GM19467 (cell line): ENCODE measurements at regions not wholly inside any gene's neighbourhood (a gene's known extent, or its start where the extent isn't known, plus 50 kb on each side); places are given as distances from the start of the nearest gene placed in this dataset.
A peak's percentile ranks its signal among the peaks of the same experiment; 100 is the strongest.

Experiments used
- ATAC-seq: cut with Tn5 transposase; IDR thresholded peaks from one replicate; pipeline ENCODE4 v1.9.1; 2021; ENCODE audit warnings: mild to moderate bottlenecking, moderate library complexity; ENCODE audit not compliant: unreplicated experiment

GRCh38 chr10:6305401-6306321 is 102.9 kb downstream of the PFKFB3 start:
- ATAC-seq, result no peak

GRCh38 chr10:6306917-6307316 is 104.2 kb downstream of the PFKFB3 start:
- ATAC-seq, result no peak

- no peak for ATAC-seq
Observed at GRCh38 chr10:6309816-6310215, 107.1 kb downstream of the PFKFB3 start.

- ATAC-seq, result no peak
Observed at GRCh38 chr10:6310977-6311376, 108.2 kb downstream of the PFKFB3 start.

- no peak for ATAC-seq
Observed at GRCh38 chr10:6311700-6312330, 109.1 kb downstream of the PFKFB3 start.

GRCh38 chr10:6312636-6313035 is 109.9 kb downstream of the PFKFB3 start:
- ATAC-seq, result no peak

GRCh38 chr10:6313111-6313895 is 110.6 kb downstream of the PFKFB3 start:
- ATAC-seq, result no peak

- no peak for ATAC-seq
Observed at GRCh38 chr10:6314620-6315205, 112.0 kb downstream of the PFKFB3 start.

GRCh38 chr10:6319119-6319518 is 116.4 kb downstream of the PFKFB3 start:
- no peak for ATAC-seq

GRCh38 chr10:6320320-6321010 is 117.7 kb downstream of the PFKFB3 start:
- peak; percentile 76 for ATAC-seq

- ATAC-seq, result no peak
Observed at GRCh38 chr10:6321880-6322279, 119.1 kb downstream of the PFKFB3 start.

GRCh38 chr10:6322805-6323204 is 120.1 kb downstream of the PFKFB3 start:
- no peak for ATAC-seq

GRCh38 chr10:6327961-6328698 is 125.4 kb downstream of the PFKFB3 start:
- no peak for ATAC-seq

GRCh38 chr10:6328699-6329423 is 126.1 kb downstream of the PFKFB3 start:
- no peak for ATAC-seq

- ATAC-seq, result no peak
Observed at GRCh38 chr10:6333086-6333485, 130.4 kb downstream of the PFKFB3 start.

- ATAC-seq, result no peak
Observed at GRCh38 chr10:6333973-6334372, 131.2 kb downstream of the PFKFB3 start.

GRCh38 chr10:6336016-6336415 is 133.3 kb downstream of the PFKFB3 start:
- no peak for ATAC-seq

GRCh38 chr10:6337382-6337781 is 134.7 kb downstream of the PFKFB3 start:
- no peak for ATAC-seq

GRCh38 chr10:6338361-6338760 is 135.6 kb downstream of the PFKFB3 start:
- ATAC-seq, result no peak
